ENCODE measurements at regions not wholly inside any gene's neighbourhood (a gene's known extent, or its start where the extent isn't known, plus 50 kb on each side); places are given as distances from the start of the nearest gene placed in this dataset.

- TF ChIP-seq EP300 (IDR thresholded peaks at IDR 0.05): no peak
- no peak for TF ChIP-seq CTCF (IDR thresholded peaks at IDR 0.05)
Measured at GRCh38 chr12:130086797-130087196, 75.5 kb upstream of the FZD10 start.

All from stomach (tissue), 4 donors.